ENCODE measurements at regions not wholly inside any gene's neighbourhood (a gene's known extent, or its start where the extent isn't known, plus 50 kb on each side); places are given as distances from the start of the nearest gene placed in this dataset.

DNA sequence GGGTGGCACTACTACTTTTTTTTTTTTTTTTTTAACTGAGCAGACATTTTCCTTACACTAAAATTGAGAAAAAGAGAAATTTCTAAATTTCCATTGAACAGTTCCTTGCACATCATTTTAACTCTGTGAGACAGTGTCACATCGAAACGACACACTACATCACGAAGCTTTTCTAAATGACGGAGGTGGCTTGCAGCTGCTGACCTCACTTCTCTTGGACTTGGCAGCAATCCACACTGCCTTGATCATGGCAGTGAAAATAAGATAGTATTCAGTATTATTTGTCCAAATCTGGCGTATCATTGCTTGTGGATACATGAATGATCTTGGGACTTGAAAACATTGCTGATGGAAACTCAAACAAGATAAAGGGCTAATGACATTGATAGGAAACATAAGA, 80.3 kb upstream of the CYYR1 start:
- DNase-seq (ENCODE audit: low read depth in 2 of 2) = no peak

DNA sequence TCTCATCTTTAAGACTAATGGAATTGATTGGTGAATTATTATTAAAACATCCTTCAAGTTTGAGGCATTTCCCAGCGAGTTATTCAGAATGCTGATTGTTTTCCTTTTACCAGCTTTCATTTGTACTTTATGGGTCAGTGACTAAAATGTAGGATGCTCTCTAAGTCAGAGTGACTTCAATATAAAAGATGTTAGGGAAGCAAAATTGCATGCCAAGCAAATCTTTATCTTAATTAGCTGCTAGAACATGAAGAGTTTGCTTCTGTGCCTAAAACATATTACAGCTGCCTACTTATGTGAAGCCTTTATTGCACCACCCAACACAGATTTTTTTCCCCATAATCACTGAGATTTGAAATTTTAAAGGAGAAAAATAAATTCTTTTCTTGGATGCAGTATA, 79.8 kb upstream of the CYYR1 start:
- DNase-seq (ENCODE audit: low read depth in 2 of 2) = no peak

- DNase-seq (ENCODE audit: low read depth in 2 of 2) = no peak
Measured at GRCh38 chr21:26641062-26641461, 68.0 kb upstream of the CYYR1 start.

GRCh38 chr21:26637201-26637745, 64.2 kb upstream of the CYYR1 start:
- no peak for DNase-seq (ENCODE audit: low read depth in 2 of 2)

- DNase-seq (ENCODE audit: low read depth in 2 of 2) = no peak
Measured at GRCh38 chr21:26635681-26636080, 62.6 kb upstream of the CYYR1 start.

DNA sequence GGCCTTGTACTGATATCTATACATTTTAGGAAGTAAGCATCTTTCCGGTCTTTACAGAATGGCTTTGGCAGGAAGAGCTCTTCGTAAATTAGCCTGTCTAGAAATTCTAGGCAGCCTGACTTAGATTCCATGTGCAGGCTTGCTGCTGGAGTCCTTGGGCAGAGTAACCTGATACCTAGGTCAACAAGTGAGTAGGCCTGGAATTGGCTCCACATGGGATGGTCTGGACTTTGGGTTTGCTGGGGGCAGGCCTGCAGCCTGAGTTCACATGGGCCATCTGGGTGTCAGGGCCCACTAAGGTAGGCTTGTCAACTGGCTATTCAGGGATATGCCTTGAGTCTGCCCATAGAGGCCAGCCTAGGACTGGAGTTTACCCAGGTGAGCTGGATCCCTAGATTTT, 59.6 kb upstream of the CYYR1 start:
- DNase-seq (ENCODE audit: low read depth in 2 of 2) = no peak

- no peak for DNase-seq (ENCODE audit: low read depth in 2 of 2)
Measured at GRCh38 chr21:26626187-26626586, 53.1 kb upstream of the CYYR1 start.

GRCh38 chr21:26624983-26625519, 52.0 kb upstream of the CYYR1 start:
- DNase-seq (ENCODE audit: low read depth in 2 of 2) = no peak
